HG03469 (cell line): ENCODE measurements at regions not wholly inside any gene's neighbourhood (a gene's known extent, or its start where the extent isn't known, plus 50 kb on each side); places are given as distances from the start of the nearest gene placed in this dataset.
"Not testable (repeated sequence)": the region's sequence is repeated elsewhere in the genome, so short reads cannot be mapped to it uniquely, and the experiment has no call there.

Experiments used
- ATAC-seq: cut with Tn5 transposase; IDR thresholded peaks from one replicate; pipeline ENCODE4 v1.9.1; 2021; ENCODE audit warnings: mild to moderate bottlenecking, moderate library complexity, moderate number of reproducible peaks; ENCODE audit not compliant: unreplicated experiment

GRCh38 chr2:147170932-147171331 is 673.9 kb upstream of the ACVR2A start:
- ATAC-seq: no peak

DNA sequence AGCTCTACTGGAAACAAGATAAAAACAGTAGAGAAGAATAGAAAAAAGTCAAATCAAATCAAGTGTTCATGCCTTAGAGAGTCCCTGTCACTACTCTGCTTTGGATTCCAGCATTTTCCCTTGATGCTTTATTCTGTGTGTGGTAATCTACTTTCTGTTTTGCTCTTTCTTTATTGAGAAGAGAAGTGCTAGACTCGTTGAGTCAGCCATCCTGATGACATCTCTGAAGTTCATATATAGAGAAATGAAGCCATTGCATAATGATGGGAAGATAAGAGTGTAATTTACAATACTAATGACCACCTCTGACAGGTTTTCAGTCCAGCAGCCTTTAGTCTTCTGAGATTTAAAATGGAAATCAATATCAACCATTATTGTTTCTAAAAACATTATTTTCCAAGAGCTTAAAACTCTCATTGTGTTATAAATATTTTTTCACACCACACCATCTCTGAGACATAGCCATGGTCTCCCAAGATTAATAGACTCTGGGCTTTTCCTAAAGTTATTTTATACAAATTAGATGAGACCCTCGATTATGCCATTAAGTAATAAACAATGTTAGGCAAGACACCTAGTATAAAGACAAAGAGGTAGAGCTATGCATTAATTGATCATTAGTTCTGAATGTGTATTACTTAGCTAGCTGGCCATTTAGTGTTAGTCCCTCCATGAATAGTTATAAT is 679.0 kb upstream of the ACVR2A start:
- ATAC-seq: no peak

- no peak for ATAC-seq
Measured at GRCh38 chr2:147164563-147164962, 680.3 kb upstream of the ACVR2A start.

GRCh38 chr2:147161746-147162145 is 683.1 kb upstream of the ACVR2A start:
- no peak for ATAC-seq

GRCh38 chr2:147156970-147157369 is 687.9 kb upstream of the ACVR2A start:
- ATAC-seq: no peak

DNA sequence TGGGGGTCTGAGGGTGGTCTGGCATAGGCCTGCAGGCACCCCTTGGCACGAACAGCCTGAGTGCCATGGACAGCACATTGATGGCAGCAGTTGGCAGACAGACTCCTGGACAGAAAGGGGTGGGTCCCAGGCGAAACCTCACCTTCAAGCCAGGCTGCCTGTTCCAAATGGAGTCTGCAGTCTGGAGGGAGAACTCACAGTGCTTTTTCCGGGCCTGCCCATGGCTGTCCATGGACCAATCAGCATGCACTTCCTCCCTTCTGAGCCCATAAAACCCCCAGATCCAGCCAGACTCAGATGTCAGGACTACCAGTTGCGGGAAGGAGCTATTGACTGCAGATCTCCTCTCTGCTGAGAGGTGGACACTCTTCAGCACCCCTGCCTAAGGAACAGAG is 694.6 kb upstream of the ACVR2A start:
- no peak for ATAC-seq

GRCh38 chr2:147149575-147150240 is 695.1 kb upstream of the ACVR2A start:
- ATAC-seq: no peak

DNA sequence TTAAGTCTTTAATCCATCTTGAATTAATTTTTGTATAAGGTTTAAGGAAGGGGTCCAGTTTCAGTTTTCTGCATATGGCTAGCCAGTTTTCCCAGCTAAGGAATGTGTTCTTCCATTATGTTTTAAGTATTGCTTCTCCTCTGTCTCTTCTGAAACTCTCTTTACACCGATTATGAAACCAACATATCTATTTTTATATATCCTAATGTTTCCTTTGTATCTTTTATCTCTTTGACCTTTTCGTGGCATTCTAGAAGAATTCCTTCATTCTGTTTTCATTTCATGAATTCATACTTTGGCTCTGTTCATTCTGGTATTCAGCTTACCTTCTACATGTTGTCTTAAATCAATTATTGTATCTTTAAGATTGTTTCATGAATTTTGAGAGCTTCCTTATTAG is 697.0 kb upstream of the ACVR2A start:
- ATAC-seq: no peak

DNA sequence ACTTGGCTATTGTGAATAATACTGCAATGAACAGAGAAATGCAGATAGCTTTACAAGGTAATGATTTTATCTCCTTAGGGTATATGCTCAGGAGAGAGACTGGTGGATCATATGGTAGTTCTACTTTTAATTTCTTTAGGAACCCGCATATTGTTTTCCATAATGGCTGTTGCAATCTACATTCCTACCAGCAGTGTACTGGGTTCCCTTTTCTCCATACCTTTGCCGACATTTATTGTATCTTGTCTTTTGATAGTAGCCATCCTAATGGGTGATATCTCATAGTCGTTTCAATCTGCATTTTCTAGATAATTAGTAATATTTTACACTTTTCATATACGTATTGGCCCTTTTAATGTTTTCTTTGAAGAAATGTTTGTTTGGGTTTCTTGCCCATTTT is 702.9 kb upstream of the ACVR2A start:
- ATAC-seq: no peak

GRCh38 chr2:147139732-147140131 is 705.1 kb upstream of the ACVR2A start:
- ATAC-seq: not testable (repeated sequence)

DNA sequence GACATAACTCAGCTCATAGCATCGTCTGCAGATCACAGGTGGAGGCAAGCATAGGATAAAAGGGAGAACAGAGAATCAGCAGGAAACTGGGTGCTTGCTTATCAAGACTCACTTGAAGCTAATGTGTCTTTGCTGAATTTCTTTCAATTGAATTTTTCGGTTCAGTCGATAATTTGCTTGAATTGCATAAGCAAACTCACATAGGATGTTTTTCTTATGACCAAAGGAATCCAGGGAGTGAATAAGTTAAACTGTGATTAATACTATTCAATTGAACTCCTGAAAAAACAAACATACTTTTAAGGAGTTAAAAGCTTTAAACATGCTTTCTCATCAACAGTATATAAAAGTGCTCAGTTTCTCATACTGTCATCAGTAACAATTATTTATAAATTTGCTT is 707.1 kb upstream of the ACVR2A start:
- ATAC-seq: no peak

DNA sequence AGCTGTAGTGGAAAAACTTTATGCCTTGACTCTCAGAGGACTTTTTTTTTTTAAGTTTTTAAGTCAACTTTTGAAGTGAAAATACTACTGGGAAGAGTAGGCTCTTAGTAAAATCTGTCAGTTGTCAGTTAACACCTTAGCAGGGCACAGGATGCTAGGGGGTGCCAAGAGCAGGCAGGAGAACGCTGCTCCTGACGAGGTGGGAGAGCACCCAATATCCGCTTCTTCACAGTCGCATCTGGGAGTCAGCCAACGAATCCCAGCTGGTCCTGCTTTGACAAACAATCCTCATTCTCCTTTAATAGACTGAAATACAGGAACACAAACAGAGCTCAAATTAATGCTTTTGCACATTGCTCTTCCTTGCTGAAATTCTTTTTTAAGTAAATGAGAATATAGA is 709.5 kb upstream of the ACVR2A start:
- no peak for ATAC-seq

DNA sequence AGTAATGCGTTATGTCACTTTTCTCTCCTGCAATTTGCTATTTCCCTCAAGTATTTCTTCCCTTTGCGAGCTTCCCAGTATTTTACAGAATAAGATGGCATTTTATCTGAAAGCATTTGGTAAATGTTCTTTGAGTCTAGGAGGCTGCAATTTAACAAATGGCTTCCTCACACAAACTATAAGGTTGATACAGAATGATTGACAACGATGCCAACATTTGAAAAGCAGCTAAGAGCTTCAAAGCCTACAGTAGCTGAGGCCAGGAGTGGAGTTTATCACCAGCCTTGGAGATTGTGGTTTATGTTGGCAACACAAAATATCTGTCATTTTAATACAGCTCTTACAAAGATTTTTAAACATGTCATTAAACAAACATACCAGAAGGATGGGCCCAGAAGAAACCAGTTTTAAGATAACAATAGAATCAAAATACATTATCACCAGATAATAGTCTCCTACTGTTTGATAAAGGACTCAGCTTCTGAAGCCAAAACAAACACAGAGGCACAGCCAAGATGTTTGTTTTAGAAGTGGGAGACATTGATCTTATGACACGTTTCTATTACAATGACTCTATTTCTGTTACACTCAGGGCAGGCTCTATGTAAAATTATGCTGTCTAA is 711.4 kb upstream of the ACVR2A start:
- no peak for ATAC-seq

DNA sequence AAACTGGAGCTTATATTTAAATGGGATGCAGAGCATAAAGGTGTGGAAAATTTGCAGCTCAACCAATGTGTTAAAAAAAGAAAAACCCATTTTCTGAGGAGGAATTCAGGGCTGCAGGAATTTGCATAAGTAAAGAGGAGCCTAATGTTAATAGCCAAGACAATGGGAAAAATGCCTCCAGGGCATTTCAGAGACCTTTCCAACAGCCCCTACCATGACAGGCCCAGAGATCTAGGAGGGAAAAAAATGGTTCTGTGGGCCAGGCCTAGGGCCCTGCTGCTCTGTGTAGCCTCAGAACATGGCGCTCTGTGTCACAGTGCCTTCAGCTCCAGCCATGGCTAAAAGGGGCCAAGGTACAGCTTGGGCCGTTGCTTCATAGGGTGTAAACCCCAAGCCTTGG is 719.7 kb upstream of the ACVR2A start:
- no peak for ATAC-seq

- ATAC-seq: no peak
Measured at GRCh38 chr2:147122944-147123343, 721.9 kb upstream of the ACVR2A start.

GRCh38 chr2:147110962-147111361 is 733.9 kb upstream of the ACVR2A start:
- ATAC-seq: no peak

- no peak for ATAC-seq
Measured at GRCh38 chr2:147110317-147110716, 734.5 kb upstream of the ACVR2A start.

DNA sequence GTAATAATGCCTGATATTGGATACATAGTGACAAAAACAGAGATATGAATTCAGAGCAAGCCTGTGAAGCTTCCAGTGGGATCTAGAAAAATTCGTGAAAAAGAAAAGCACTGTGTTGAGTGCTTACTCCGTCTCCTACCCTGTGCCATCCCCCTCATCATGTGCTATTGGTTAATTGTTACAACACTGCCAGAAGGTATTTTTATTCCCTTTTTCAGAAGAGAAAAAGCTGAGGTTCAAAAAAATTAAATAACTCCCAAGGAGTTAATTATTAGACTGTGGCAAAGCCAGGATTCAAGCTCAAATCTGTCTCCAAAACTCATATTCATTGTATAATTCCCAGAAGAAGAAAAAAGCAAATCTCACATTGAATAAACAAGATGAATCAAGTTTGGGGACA is 735.5 kb upstream of the ACVR2A start:
- no peak for ATAC-seq

GRCh38 chr2:147108548-147108947 is 736.3 kb upstream of the ACVR2A start:
- ATAC-seq: no peak

GRCh38 chr2:147101941-147102790 is 742.7 kb upstream of the ACVR2A start:
- no peak for ATAC-seq

- ATAC-seq: no peak
Measured at GRCh38 chr2:147100406-147101035, 744.3 kb upstream of the ACVR2A start.
